SK-N-SH (cell line): ENCODE measurements at regions not wholly inside any gene's neighbourhood (a gene's known extent, or its start where the extent isn't known, plus 50 kb on each side); places are given as distances from the start of the nearest gene placed in this dataset.

Experiments
- CTCF ChIA-PET: fragments of 300-600, 350-600 bp; formaldehyde crosslinking; extraction: SDS; loops from one replicate; lab custom pipeline; 2021; lab: Yijun Ruan, JAX
- POLR2A ChIA-PET: fragments of 350-600 bp; sonication (Branson Sonifier 250); formaldehyde crosslinking; extraction: SDS; loops from one replicate; lab custom pipeline; 2020; ENCODE audit warnings: antibody characterized with exemption, inconsistent platforms; lab: Yijun Ruan, JAX
- DNase-seq: peaks from one replicate; pipeline ENCODE4 v3.0.0; 2012
- H2AFZ ChIP-seq: fragments of 200-600 bp; sonication (generic); 2 replicates; pipeline ENCODE4 v1.8.1; 2016; ENCODE audit warnings: antibody characterized with exemption, mild to moderate bottlenecking, low read depth
- H3F3A ChIP-seq: fragments of 200-600 bp; sonication (generic); replicated peaks from 2 replicates; pipeline ENCODE3; 2016; ENCODE audit warnings: antibody characterized with exemption, mild to moderate bottlenecking; ENCODE audit not compliant: insufficient read depth
- H3K27ac ChIP-seq, 2 experiments: fragments of 200-500 bp in 1 of 2; fragments of 200-600 bp in 1 of 2; sonication (Bioruptor generic) in 1 of 2; sonication (generic), shearing (Covaris generic) in 1 of 2; 2 replicates each; pipeline versions ENCODE4 v1.5.1 to v1.6.1; 2014 to 2016; ENCODE audit warnings: low read depth in 2 of 2, inconsistent platforms in 1 of 2, low read length in 1 of 2, mild to moderate bottlenecking in 1 of 2, mixed read lengths in 1 of 2
- H3K27me3 ChIP-seq: fragments of 200-600 bp; sonication (generic), shearing (Covaris generic); 2 replicates; pipeline ENCODE4 v1.6.1; 2016; ENCODE audit warnings: mixed run types; ENCODE audit not compliant: insufficient read depth
- H3K36me3 ChIP-seq, 2 experiments: fragments of 200-500 bp in 1 of 2; fragments of 200-600 bp in 1 of 2; sonication (Bioruptor generic) in 1 of 2; sonication (generic) in 1 of 2; replicated peaks in 1 of 2; 2 replicates each; pipeline versions ENCODE3 to v1.5.1; 2014 to 2016; ENCODE audit warnings: low read length in 1 of 2, mild to moderate bottlenecking in 1 of 2; ENCODE audit not compliant: insufficient read depth in 2 of 2, control insufficient read depth in 1 of 2
- H3K4me1 ChIP-seq, 2 experiments: fragments of 200-500 bp in 1 of 2; fragments of 200-600 bp in 1 of 2; sonication (Bioruptor generic) in 1 of 2; sonication (generic), shearing (Covaris generic) in 1 of 2; 2 replicates each; pipeline versions ENCODE4 v1.5.1 to v1.6.1; 2014 to 2016; ENCODE audit warnings: low read depth in 1 of 2, low read length in 1 of 2, mixed run types in 1 of 2; ENCODE audit not compliant: insufficient read depth in 2 of 2, control insufficient read depth in 1 of 2
- H3K4me2 ChIP-seq: fragments of 200-600 bp; sonication (generic), shearing (Covaris generic); 2 replicates; pipeline ENCODE4 v1.6.1; 2017; ENCODE audit warnings: mixed run types
- H3K4me3 ChIP-seq, 2 experiments: fragments of 200-500 bp in 1 of 2; fragments of 200-600 bp in 1 of 2; sonication (Bioruptor generic) in 1 of 2; sonication (generic), shearing (Covaris generic) in 1 of 2; 2 replicates each; pipeline versions ENCODE4 v1.5.1 to v1.8.1; 2014 to 2016; ENCODE audit warnings: low read depth in 2 of 2, inconsistent platforms in 1 of 2, low read length in 1 of 2, mild to moderate bottlenecking in 1 of 2, mixed read lengths in 1 of 2, moderate library complexity in 1 of 2
- H3K79me2 ChIP-seq: fragments of 200-600 bp; sonication (generic); 2 replicates; pipeline ENCODE4 v1.8.1; 2017; ENCODE audit warnings: mild to moderate bottlenecking; ENCODE audit not compliant: insufficient read depth
- H3K9ac ChIP-seq: fragments of 200-600 bp; sonication (generic); 2 replicates; pipeline ENCODE4 v1.6.1; 2017; ENCODE audit warnings: mixed run types
- H3K9me2 ChIP-seq: fragments of 200-600 bp; sonication (generic); 2 replicates; pipeline ENCODE4 v1.6.1; 2017; ENCODE audit warnings: mixed run types
- H3K9me3 ChIP-seq: fragments of 200-600 bp; sonication (generic); 2 replicates; pipeline ENCODE4 v1.6.1; 2017; ENCODE audit warnings: mixed run types, mild to moderate bottlenecking, moderate library complexity
- H4K20me1 ChIP-seq: fragments of 200-600 bp; sonication (generic); 2 replicates; pipeline ENCODE4 v1.6.1; 2017; ENCODE audit warnings: mild to moderate bottlenecking, mixed run types; ENCODE audit not compliant: insufficient read depth
- EZH2phosphoT487 ChIP-seq: fragments of 200-600 bp; sonication (generic); IDR thresholded peaks from 2 replicates; pipeline ENCODE4 v1.6.1; 2017; ENCODE audit warnings: low read depth, mixed run types, mild to moderate bottlenecking, antibody characterized with exemption, moderate library complexity, borderline replicate concordance
- FOSL2 ChIP-seq: IDR thresholded peaks from 2 replicates; pipeline ENCODE4 v1.4.0; 2012; ENCODE audit warnings: low read depth, mild to moderate bottlenecking, moderate library complexity, borderline replicate concordance
- FOXM1 ChIP-seq: IDR thresholded peaks from 2 replicates; pipeline ENCODE4 v1.4.0; 2012; ENCODE audit warnings: low read depth, mild to moderate bottlenecking
- GATA2 ChIP-seq: sonication (generic); formaldehyde crosslinking; IDR thresholded peaks from 2 replicates; pipeline ENCODE4 v1.5.0; 2020; ENCODE audit warnings: mild to moderate bottlenecking, missing genetic modification reagents
- JUND ChIP-seq: IDR thresholded peaks from 2 replicates; pipeline ENCODE4 v1.4.0; 2012
- MEF2A ChIP-seq: IDR thresholded peaks from 2 replicates; pipeline ENCODE4 v1.4.0; 2012; ENCODE audit warnings: low read depth, borderline replicate concordance
- NFIC ChIP-seq: IDR thresholded peaks from 2 replicates; pipeline ENCODE4 v1.4.0; 2012; ENCODE audit warnings: borderline replicate concordance
- NRF1 ChIP-seq: IDR thresholded peaks from 2 replicates; pipeline ENCODE4 v1.6.1; 2012; ENCODE audit warnings: low read depth, mild to moderate bottlenecking, low read length
- RCOR1 ChIP-seq: fragments of 150-350 bp; IDR thresholded peaks from 2 replicates; pipeline ENCODE4 v1.6.1; 2017; ENCODE audit warnings: antibody characterized with exemption, low read length
- RFX5 ChIP-seq: IDR thresholded peaks from 2 replicates; pipeline ENCODE4 v1.6.1; 2012; ENCODE audit warnings: mild to moderate bottlenecking, improper control_type of control experiment, low read length
- RXRA ChIP-seq: IDR thresholded peaks from 2 replicates; pipeline ENCODE4 v1.4.0; 2012; ENCODE audit warnings: low read depth, mild to moderate bottlenecking, borderline replicate concordance
- TAF1 ChIP-seq: IDR thresholded peaks from 2 replicates; pipeline ENCODE4 v1.6.1; 2012; ENCODE audit warnings: low read depth, mild to moderate bottlenecking, low read length, moderate library complexity, borderline replicate concordance
- TCF12 ChIP-seq: IDR thresholded peaks from 2 replicates; pipeline ENCODE4 v1.4.0; 2012
- WGBS: methylation state at CpG from one replicate; pipeline ENCODE4 v1.1.6; 2017; ENCODE audit warnings: low lambda C conversion rate; 5-methylcytosine and 5-hydroxymethylcytosine counted together
- TF ChIP-seq, protein P1 (sequence below): IDR thresholded peaks from 2 replicates; pipeline ENCODE4; 2012
- TF ChIP-seq, protein P2 (sequence below): fragments of 200-600 bp; sonication (generic); IDR thresholded peaks from 2 replicates; pipeline ENCODE4 v1.6.1; 2017; ENCODE audit warnings: antibody characterized with exemption, mild to moderate bottlenecking, moderate library complexity
- TF ChIP-seq, protein P3 (sequence below): fragments of 150-350 bp; IDR thresholded peaks from 2 replicates; pipeline ENCODE4 v1.6.1; 2016; ENCODE audit warnings: mild to moderate bottlenecking, low read depth, low read length

DNA sequence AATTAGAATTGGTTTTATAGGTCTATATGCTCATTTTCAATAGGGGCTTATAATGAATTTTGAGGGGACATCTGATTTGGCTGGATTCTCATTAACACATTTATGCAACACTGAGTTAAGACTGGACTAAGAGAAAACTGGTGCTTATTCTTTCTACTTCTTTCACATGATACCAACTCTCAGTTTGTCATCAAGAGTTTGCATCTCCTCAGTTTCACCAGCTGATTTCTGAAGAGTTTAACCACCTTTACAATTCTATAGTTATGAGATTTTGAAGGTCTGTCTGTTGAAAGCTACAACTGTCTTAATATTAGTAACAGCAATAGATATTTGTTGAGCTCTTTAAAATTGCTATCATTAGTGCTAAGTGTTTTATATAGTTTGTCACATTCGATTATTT lies 867.0 kb upstream of the SORCS1 start:
- Histone ChIP-seq H3K4me1 (no peaks in the 10 kb centered on the region), H3K36me3 (no peaks in the 10 kb centered on the region), H3K9ac (no peak overlapping the region), H3K4me2 (no peak overlapping the region), H3F3A (no peaks in the 10 kb centered on the region)
- 9% methylated on average over 1 of the region's 1 CpG for WGBS
- no peak for TF ChIP-seq EZH2phosphoT487
- TF ChIP-seq RXRA, result no peak
- TF ChIP-seq NRF1, result no peak
- TF ChIP-seq, all 33 proteins: peak for 0
- POLR2A ChIA-PET, result no interaction called here
- CTCF ChIA-PET, result no interaction called here
- no peak overlapping the region for H3K27ac ChIP-seq
- no peaks in the 10 kb centered on the region for H3K9me2 ChIP-seq
- H3K79me2 ChIP-seq, result no peaks in the 10 kb centered on the region
- H4K20me1 ChIP-seq, result no peaks in the 10 kb centered on the region
- no peak overlapping the region for H2AFZ ChIP-seq
- no peak overlapping the region for H3K4me3 ChIP-seq
- DNase-seq, result no peak
- no peaks in the 10 kb centered on the region for H3K9me3 ChIP-seq
- H3K27me3 ChIP-seq, result no peaks in the 10 kb centered on the region

DNA sequence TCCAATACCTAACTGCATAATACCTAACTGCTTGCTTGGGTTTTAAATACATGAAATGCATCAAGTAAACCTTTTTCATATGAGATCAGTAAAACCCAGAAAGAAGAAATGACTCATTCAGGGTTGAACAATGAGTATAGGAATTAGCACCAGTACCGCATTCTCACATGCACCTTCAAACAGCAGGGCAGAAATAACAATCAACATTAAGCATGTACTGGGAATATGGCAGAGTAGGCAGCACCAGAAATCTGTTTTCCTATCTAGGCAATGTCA lies 850.3 kb upstream of the SORCS1 start:
- no peaks in the 10 kb centered on the region for H3F3A ChIP-seq
- TF ChIP-seq, protein P1, sequence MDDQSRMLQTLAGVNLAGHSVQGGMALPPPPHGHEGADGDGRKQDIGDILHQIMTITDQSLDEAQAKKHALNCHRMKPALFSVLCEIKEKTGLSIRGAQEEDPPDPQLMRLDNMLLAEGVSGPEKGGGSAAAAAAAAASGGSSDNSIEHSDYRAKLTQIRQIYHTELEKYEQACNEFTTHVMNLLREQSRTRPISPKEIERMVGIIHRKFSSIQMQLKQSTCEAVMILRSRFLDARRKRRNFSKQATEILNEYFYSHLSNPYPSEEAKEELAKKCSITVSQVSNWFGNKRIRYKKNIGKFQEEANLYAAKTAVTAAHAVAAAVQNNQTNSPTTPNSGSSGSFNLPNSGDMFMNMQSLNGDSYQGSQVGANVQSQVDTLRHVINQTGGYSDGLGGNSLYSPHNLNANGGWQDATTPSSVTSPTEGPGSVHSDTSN, result no peak
- TF ChIP-seq RCOR1 (no peak), GATA2 (no peak), TAF1 (no peak), JUND (no peak), FOXM1 (no peak)
- no peaks in the 10 kb centered on the region for H3K27me3 ChIP-seq
- H3K79me2 ChIP-seq, result no peaks in the 10 kb centered on the region
- DNase-seq, result no peak
- ChIA-PET POLR2A (no interaction called here), CTCF (no interaction called here)
- H3K9me3 ChIP-seq, result peaks cover 7% of the 10 kb centered on the region
- no peaks in the 10 kb centered on the region for H3K36me3 ChIP-seq
- no peak overlapping the region for H3K4me3 ChIP-seq
- 83% methylated on average over 1 of the region's 1 CpG for WGBS
- no peak overlapping the region for H2AFZ ChIP-seq
- H3K4me2 ChIP-seq, result no peak overlapping the region
- no peaks in the 10 kb centered on the region for H4K20me1 ChIP-seq
- no peak overlapping the region for H3K27ac ChIP-seq
- H3K9me2 ChIP-seq, result no peaks in the 10 kb centered on the region
- H3K9ac ChIP-seq, result no peak overlapping the region
- no peaks in the 10 kb centered on the region for H3K4me1 ChIP-seq

DNA sequence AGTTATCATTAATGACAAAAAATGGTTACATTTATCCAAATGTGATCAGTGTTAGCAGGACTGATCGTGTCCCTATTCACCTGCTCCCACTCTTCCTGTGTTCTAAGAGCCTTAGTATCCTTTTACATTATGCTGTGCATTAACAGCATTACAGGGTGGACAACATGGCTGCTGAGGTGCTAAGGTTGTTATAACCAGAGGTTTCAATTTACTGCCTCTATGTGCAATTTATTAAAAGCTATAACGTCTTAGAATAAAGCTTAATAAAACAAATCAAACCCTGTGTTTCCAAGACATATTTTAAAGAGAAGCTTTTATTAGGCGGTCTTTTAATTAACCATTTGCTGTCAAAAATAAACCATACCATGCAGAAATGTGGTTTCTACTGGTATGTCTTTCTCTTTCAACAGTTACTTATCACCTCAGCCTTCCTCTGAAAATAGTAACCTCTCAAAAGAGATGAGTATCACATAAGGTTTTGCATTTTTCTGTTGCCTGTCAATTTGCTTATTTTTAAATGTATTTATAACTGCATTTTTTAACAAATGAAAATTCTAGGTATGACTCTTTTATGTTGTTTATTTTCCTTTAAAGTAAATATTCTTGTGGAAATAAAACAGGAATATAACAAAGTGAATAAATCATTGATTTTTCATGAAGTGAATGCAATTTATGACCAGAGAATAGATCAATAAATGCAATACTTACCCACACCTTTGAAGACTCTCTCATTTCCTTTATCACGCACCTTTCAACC lies 849.8 kb upstream of the SORCS1 start:
- CTCF ChIA-PET, result no interaction called here
- Histone ChIP-seq H3K9ac (no peak overlapping the region), H3K79me2 (no peaks in the 10 kb centered on the region), H3K27ac (no peak overlapping the region)
- DNase-seq, result no peak
- TF ChIP-seq GATA2 (no peak), NRF1 (no peak), FOSL2 (no peak), RXRA (no peak), RFX5 (no peak), TCF12 (no peak), NFIC (no peak), MEF2A (no peak)
- TF ChIP-seq, protein P1, result no peak
- TF ChIP-seq, protein P2, sequence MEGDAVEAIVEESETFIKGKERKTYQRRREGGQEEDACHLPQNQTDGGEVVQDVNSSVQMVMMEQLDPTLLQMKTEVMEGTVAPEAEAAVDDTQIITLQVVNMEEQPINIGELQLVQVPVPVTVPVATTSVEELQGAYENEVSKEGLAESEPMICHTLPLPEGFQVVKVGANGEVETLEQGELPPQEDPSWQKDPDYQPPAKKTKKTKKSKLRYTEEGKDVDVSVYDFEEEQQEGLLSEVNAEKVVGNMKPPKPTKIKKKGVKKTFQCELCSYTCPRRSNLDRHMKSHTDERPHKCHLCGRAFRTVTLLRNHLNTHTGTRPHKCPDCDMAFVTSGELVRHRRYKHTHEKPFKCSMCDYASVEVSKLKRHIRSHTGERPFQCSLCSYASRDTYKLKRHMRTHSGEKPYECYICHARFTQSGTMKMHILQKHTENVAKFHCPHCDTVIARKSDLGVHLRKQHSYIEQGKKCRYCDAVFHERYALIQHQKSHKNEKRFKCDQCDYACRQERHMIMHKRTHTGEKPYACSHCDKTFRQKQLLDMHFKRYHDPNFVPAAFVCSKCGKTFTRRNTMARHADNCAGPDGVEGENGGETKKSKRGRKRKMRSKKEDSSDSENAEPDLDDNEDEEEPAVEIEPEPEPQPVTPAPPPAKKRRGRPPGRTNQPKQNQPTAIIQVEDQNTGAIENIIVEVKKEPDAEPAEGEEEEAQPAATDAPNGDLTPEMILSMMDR, result no peak
- TF ChIP-seq, protein P3, sequence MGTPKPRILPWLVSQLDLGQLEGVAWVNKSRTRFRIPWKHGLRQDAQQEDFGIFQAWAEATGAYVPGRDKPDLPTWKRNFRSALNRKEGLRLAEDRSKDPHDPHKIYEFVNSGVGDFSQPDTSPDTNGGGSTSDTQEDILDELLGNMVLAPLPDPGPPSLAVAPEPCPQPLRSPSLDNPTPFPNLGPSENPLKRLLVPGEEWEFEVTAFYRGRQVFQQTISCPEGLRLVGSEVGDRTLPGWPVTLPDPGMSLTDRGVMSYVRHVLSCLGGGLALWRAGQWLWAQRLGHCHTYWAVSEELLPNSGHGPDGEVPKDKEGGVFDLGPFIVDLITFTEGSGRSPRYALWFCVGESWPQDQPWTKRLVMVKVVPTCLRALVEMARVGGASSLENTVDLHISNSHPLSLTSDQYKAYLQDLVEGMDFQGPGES, result no peak
- TF ChIP-seq, all 33 proteins: peak for 0
- Histone ChIP-seq H3K9me3 (peaks cover 7% of the 10 kb centered on the region), H3K4me2 (no peak overlapping the region), H3K36me3 (no peaks in the 10 kb centered on the region), H3K9me2 (no peaks in the 10 kb centered on the region), H3K4me3 (no peak overlapping the region), H3K4me1 (no peaks in the 10 kb centered on the region), H3K27me3 (no peaks in the 10 kb centered on the region), H3F3A (no peaks in the 10 kb centered on the region), H2AFZ (no peak overlapping the region), H4K20me1 (no peaks in the 10 kb centered on the region)
- POLR2A ChIA-PET, result no interaction called here
- 32% methylated on average over 4 of the region's 4 CpGs for WGBS
